ENCODE measurements at regions not wholly inside any gene's neighbourhood (a gene's known extent, or its start where the extent isn't known, plus 50 kb on each side); places are given as distances from the start of the nearest gene placed in this dataset.

DNA sequence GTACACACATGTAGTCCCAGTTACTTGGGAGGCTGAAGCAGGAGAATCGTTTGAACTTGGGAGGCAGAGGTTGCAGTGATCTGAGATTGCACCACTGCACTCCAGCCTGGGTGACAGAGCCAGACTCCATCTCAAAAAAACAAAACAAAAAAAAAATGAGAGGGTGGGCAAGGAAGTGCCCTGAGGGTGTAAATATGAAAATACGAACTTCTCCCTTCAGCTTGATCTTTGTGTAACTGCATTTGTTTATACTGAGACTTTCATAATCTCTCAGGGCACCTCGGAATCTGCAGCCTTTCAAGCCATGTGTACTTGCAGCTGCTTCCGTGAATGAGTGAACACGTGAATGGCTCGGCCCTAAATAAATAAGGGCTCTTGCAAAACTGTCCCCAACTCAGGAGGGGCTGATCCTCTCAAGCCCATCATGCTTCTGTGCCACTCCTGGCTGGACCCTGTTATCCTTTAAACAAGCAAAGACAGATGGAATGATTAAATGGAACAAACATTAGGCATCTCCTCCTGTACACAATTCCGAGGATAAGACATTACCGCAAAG is 96.8 kb downstream of the BOD1L2 start:
- Histone ChIP-seq H4K8ac (replicated peaks; ENCODE audit: insufficient read length, low read depth, low read length) (no peak overlapping the region), H3K14ac (ENCODE audit: insufficient read depth, low read length) (no peak overlapping the region), H2AFZ (ENCODE audit: low read length) (no peak overlapping the region), H2AK5ac (ENCODE audit: insufficient read length, low read length) (no peak overlapping the region), H3K4me2 (ENCODE audit: insufficient read depth, insufficient read length, low read length) (no peak overlapping the region), H3K9me3 (ENCODE audit: control insufficient read depth, low read depth, low read length) (no peaks in the 10 kb centered on the region), H3K23ac (ENCODE audit: insufficient read length, low read depth, low read length) (no peak overlapping the region), H2BK12ac (ENCODE audit: insufficient read length, low read depth, low read length) (no peak overlapping the region), H2BK15ac (ENCODE audit: low read depth, low read length) (no peak overlapping the region), H3K79me1 (ENCODE audit: insufficient read depth, low read depth, low read length, poor library complexity, severe bottlenecking) (no peaks in the 10 kb centered on the region), H2BK5ac (ENCODE audit: insufficient read length, low read length) (no peak overlapping the region), H3K27me3 (ENCODE audit: insufficient read depth, low read length) (no peaks in the 10 kb centered on the region), H3K27ac (ENCODE audit: insufficient read length, low read depth, low read length) (no peak overlapping the region), H4K91ac (ENCODE audit: insufficient read length, low read depth, low read length) (no peak overlapping the region), H4K20me1 (ENCODE audit: control insufficient read depth, insufficient read depth, insufficient read length) (no peaks in the 10 kb centered on the region), H2BK20ac (ENCODE audit: low read depth, low read length, poor library complexity, severe bottlenecking) (no peak overlapping the region), H3T11ph (ENCODE audit: low read length) (no peak overlapping the region), H2BK120ac (ENCODE audit: low read depth, low read length, poor library complexity, severe bottlenecking) (no peak overlapping the region), H3K9ac (ENCODE audit: extremely low read depth, insufficient read length, low read length) (no peak overlapping the region), H3K79me2 (ENCODE audit: insufficient read depth, low read length) (no peaks in the 10 kb centered on the region; the same call in 1 of the 2 replicates), H3K4ac (ENCODE audit: low read depth, low read length) (no peak overlapping the region), H3K4me1 (ENCODE audit: insufficient read depth, low read length) (no peaks in the 10 kb centered on the region), H4K5ac (ENCODE audit: insufficient read length, low read depth, low read length) (no peak overlapping the region), H3K56ac (ENCODE audit: insufficient read length, low read depth, low read length) (no peak overlapping the region), H3K18ac (ENCODE audit: insufficient read length, low read depth, low read length) (no peak overlapping the region), H3K23me2 (ENCODE audit: insufficient read length, low read depth, low read length, poor library complexity, severe bottlenecking) (no peaks in the 10 kb centered on the region)
- H3K36me3 Mint-ChIP-seq (ENCODE audit: insufficient read depth in 1 of 3, low read depth in 3 of 3) = no peaks in the 10 kb centered on the region
- no peak for DNase-seq
- no peak overlapping the region for H3K4me3 Mint-ChIP-seq
- no peak for TF ChIP-seq CTCF (conservative IDR thresholded peaks at IDR 0.05)
- no CpG with 5 or more reads among the region's 8 CpGs for WGBS (ENCODE audit: extremely low coverage, insufficient read length, low lambda C conversion rate)
- no peaks in the 10 kb centered on the region for H3K4me1 Mint-ChIP-seq
- H3K9me3 Mint-ChIP-seq = no peaks in the 10 kb centered on the region
- no peak overlapping the region for H3K27ac Mint-ChIP-seq
- no peaks in the 10 kb centered on the region; the same call in 1 of the 2 replicates for H3K27me3 Mint-ChIP-seq (ENCODE audit: low read depth)
